WTC11 (cell line): ENCODE measurements at regions not wholly inside any gene's neighbourhood (a gene's known extent, or its start where the extent isn't known, plus 50 kb on each side); places are given as distances from the start of the nearest gene placed in this dataset.

Source experiments
- ATAC-seq: fragments of 200-7000 bp; cut with Tn5 transposase; 2 replicates; pipeline ENCODE4 v1.10.0; 2021; ENCODE audit warnings: mild to moderate bottlenecking, moderate library complexity
- CTCF ChIA-PET: fragments of 300-600 bp; sonication (Branson Sonifier 250); formaldehyde crosslinking; loops from one replicate; lab custom pipeline; 2021; ENCODE audit warnings: antibody characterized with exemption; lab: Charles Lee
- POLR2A ChIA-PET: fragments of 350-600 bp; sonication (Branson Sonifier 250); formaldehyde crosslinking; loops from one replicate; lab custom pipeline; 2021; ENCODE audit warnings: antibody characterized with exemption; lab: Charles Lee
- DNase-seq: peaks from one replicate; pipeline ENCODE4 v3.0.0; 2021; ENCODE audit warnings: low spot score
- H3K27ac Mint-ChIP-seq: 2 replicates; pipeline ENCODE4 v1.8.0; 2021; ENCODE audit warnings: mixed read lengths
- H3K27me3 Mint-ChIP-seq: 2 replicates; pipeline ENCODE4 v1.8.0; 2021; ENCODE audit warnings: low read depth, mild to moderate bottlenecking, moderate library complexity, mixed read lengths
- H3K36me3 Mint-ChIP-seq: 2 replicates; pipeline ENCODE4 v1.8.0; 2021; ENCODE audit warnings: mixed read lengths
- H3K4me1 Mint-ChIP-seq: 2 replicates; pipeline ENCODE4 v1.8.0; 2022; ENCODE audit warnings: mixed read lengths
- H3K4me3 Mint-ChIP-seq: 2 replicates; pipeline ENCODE4 v1.8.0; 2021; ENCODE audit warnings: mild to moderate bottlenecking, moderate library complexity, mixed read lengths
- H3K9me3 Mint-ChIP-seq: 2 replicates; pipeline ENCODE4 v1.8.0; 2021; ENCODE audit warnings: mixed read lengths
- AR ChIP-seq: fragments of 250-450 bp; sonication (Bioruptor Pico); IDR thresholded peaks from 2 replicates; pipeline ENCODE4 v1.9.0; 2021; ENCODE audit warnings: mild to moderate bottlenecking
- ATF1 ChIP-seq: sonication (generic); formaldehyde crosslinking; IDR thresholded peaks from 2 replicates; pipeline ENCODE4 v1.8.1; 2023; ENCODE audit warnings: mild to moderate bottlenecking, moderate library complexity, missing genetic modification reagents
- CDX4 ChIP-seq: fragments of 250-450 bp; sonication (Bioruptor Pico); IDR thresholded peaks from 2 replicates; pipeline ENCODE4 v1.9.0; 2021; ENCODE audit warnings: moderate library complexity, mild to moderate bottlenecking, inconsistent platforms, borderline replicate concordance
- CREM ChIP-seq: sonication (generic); formaldehyde crosslinking; IDR thresholded peaks from 2 replicates; pipeline ENCODE4 v1.8.1; 2022; ENCODE audit warnings: mild to moderate bottlenecking, missing genetic modification reagents, moderate library complexity
- HMGA2 ChIP-seq: fragments of 250-450 bp; sonication (Bioruptor Pico); IDR thresholded peaks from 2 replicates; pipeline ENCODE4 v1.4.0; 2021; ENCODE audit warnings: mild to moderate bottlenecking, moderate library complexity
- MXD4 ChIP-seq: fragments of 250-450 bp; sonication (Bioruptor Pico); IDR thresholded peaks from 2 replicates; pipeline ENCODE4 v1.8.0; 2021; ENCODE audit warnings: mild to moderate bottlenecking, moderate library complexity, borderline replicate concordance
- NR1H2 ChIP-seq: sonication (generic); formaldehyde crosslinking; IDR thresholded peaks from 2 replicates; pipeline ENCODE4 v1.9.0; 2021; ENCODE audit warnings: mild to moderate bottlenecking, moderate library complexity, missing genetic modification reagents
- NR2C2 ChIP-seq: sonication (generic); formaldehyde crosslinking; IDR thresholded peaks from 2 replicates; pipeline ENCODE4 v1.8.0; 2022; ENCODE audit warnings: mild to moderate bottlenecking, missing genetic modification reagents
- USF2 ChIP-seq: sonication (generic); formaldehyde crosslinking; IDR thresholded peaks from 2 replicates; pipeline ENCODE4 v1.8.1; 2023; ENCODE audit warnings: mild to moderate bottlenecking, missing genetic modification reagents, moderate library complexity
- ZMAT4 ChIP-seq: fragments of 250-450 bp; sonication (Bioruptor Pico); IDR thresholded peaks from 2 replicates; pipeline ENCODE4 v1.9.0; 2021; ENCODE audit warnings: mild to moderate bottlenecking
- ZNF121 ChIP-seq: sonication (generic); formaldehyde crosslinking; IDR thresholded peaks from 2 replicates; pipeline ENCODE4 v1.8.0; 2023; ENCODE audit warnings: missing genetic modification reagents
- ZNF281 ChIP-seq: sonication (generic); formaldehyde crosslinking; IDR thresholded peaks from 2 replicates; pipeline ENCODE4 v1.8.0; 2023; ENCODE audit warnings: mild to moderate bottlenecking, missing genetic modification reagents
- ZSCAN18 ChIP-seq: fragments of 250-450 bp; sonication (Bioruptor Pico); IDR thresholded peaks from 2 replicates; pipeline ENCODE4 v2.1.2; 2022; ENCODE audit warnings: mild to moderate bottlenecking, moderate library complexity
- TF ChIP-seq, protein P1 (sequence below): sonication (generic); formaldehyde crosslinking; IDR thresholded peaks from 2 replicates; pipeline ENCODE4 v1.8.0; 2023; ENCODE audit warnings: missing genetic modification reagents, mild to moderate bottlenecking, borderline replicate concordance
- TF ChIP-seq, protein P2 (sequence below): sonication (generic); formaldehyde crosslinking; IDR thresholded peaks from 2 replicates; pipeline ENCODE4 v1.8.0; 2022; ENCODE audit warnings: mild to moderate bottlenecking, missing genetic modification reagents

DNA sequence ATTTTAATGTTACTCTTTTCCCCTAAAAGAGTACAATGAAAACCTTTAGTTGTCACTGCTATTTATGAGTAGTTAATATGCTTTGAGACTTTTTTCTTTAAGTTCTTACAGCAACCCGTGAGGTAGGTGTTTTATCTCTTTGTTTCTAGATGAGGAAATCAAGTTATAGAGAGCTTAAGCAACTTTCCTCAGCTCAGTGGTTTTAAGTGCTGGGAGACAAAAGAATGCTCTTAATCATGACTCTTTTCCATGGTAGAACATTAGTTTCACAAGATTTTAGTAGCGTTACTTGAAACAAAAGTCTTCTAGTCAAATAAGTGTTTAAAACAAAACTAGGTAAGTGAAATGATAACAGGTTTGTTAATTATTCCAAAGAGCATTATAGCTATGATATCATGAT lies 354.7 kb upstream of the PITX2 start (continued):
- TF ChIP-seq, protein P1, sequence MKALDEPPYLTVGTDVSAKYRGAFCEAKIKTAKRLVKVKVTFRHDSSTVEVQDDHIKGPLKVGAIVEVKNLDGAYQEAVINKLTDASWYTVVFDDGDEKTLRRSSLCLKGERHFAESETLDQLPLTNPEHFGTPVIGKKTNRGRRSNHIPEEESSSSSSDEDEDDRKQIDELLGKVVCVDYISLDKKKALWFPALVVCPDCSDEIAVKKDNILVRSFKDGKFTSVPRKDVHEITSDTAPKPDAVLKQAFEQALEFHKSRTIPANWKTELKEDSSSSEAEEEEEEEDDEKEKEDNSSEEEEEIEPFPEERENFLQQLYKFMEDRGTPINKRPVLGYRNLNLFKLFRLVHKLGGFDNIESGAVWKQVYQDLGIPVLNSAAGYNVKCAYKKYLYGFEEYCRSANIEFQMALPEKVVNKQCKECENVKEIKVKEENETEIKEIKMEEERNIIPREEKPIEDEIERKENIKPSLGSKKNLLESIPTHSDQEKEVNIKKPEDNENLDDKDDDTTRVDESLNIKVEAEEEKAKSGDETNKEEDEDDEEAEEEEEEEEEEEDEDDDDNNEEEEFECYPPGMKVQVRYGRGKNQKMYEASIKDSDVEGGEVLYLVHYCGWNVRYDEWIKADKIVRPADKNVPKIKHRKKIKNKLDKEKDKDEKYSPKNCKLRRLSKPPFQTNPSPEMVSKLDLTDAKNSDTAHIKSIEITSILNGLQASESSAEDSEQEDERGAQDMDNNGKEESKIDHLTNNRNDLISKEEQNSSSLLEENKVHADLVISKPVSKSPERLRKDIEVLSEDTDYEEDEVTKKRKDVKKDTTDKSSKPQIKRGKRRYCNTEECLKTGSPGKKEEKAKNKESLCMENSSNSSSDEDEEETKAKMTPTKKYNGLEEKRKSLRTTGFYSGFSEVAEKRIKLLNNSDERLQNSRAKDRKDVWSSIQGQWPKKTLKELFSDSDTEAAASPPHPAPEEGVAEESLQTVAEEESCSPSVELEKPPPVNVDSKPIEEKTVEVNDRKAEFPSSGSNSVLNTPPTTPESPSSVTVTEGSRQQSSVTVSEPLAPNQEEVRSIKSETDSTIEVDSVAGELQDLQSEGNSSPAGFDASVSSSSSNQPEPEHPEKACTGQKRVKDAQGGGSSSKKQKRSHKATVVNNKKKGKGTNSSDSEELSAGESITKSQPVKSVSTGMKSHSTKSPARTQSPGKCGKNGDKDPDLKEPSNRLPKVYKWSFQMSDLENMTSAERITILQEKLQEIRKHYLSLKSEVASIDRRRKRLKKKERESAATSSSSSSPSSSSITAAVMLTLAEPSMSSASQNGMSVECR (CRISPR knock-in tag), result no peak
- TF ChIP-seq USF2 (CRISPR knock-in tag) (no peak), CDX4 (CRISPR knock-in tag) (no peak), HMGA2 (CRISPR knock-in tag) (no peak), AR (CRISPR knock-in tag) (no peak), ATF1 (CRISPR knock-in tag) (no peak)
- TF ChIP-seq, all 79 proteins: peak for 0

GRCh38 chr4:110978761-110979160 lies 355.9 kb upstream of the PITX2 start:
- DNase-seq (no peak), ATAC-seq (no peak)
- CTCF ChIA-PET, result no interaction called here
- H3K4me1 Mint-ChIP-seq, result no peaks in the 10 kb centered on the region
- H3K27ac Mint-ChIP-seq, result no peak overlapping the region
- POLR2A ChIA-PET, result no interaction called here
- no peaks in the 10 kb centered on the region for H3K27me3 Mint-ChIP-seq
- TF ChIP-seq, protein P2, sequence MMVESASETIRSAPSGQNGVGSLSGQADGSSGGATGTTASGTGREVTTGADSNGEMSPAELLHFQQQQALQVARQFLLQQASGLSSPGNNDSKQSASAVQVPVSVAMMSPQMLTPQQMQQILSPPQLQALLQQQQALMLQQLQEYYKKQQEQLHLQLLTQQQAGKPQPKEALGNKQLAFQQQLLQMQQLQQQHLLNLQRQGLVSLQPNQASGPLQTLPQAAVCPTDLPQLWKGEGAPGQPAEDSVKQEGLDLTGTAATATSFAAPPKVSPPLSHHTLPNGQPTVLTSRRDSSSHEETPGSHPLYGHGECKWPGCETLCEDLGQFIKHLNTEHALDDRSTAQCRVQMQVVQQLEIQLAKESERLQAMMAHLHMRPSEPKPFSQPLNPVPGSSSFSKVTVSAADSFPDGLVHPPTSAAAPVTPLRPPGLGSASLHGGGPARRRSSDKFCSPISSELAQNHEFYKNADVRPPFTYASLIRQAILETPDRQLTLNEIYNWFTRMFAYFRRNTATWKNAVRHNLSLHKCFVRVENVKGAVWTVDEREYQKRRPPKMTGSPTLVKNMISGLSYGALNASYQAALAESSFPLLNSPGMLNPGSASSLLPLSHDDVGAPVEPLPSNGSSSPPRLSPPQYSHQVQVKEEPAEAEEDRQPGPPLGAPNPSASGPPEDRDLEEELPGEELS (CRISPR knock-in tag), result no peak
- no peak for TF ChIP-seq CREM (CRISPR knock-in tag)
- TF ChIP-seq MXD4 (CRISPR knock-in tag), result no peak
- no peak for TF ChIP-seq ZMAT4 (CRISPR knock-in tag)
- TF ChIP-seq ZNF281, result no peak
- no peak for TF ChIP-seq ZNF121 (CRISPR knock-in tag)
- no peak for TF ChIP-seq NR1H2 (CRISPR knock-in tag)
- no peak for TF ChIP-seq NR2C2 (CRISPR knock-in tag)
- TF ChIP-seq ZSCAN18, result no peak
- no peaks in the 10 kb centered on the region for H3K36me3 Mint-ChIP-seq
- H3K9me3 Mint-ChIP-seq, result no peaks in the 10 kb centered on the region
- H3K4me3 Mint-ChIP-seq, result no peak overlapping the region
